ENCODE measurements at regions not wholly inside any gene's neighbourhood (a gene's known extent, or its start where the extent isn't known, plus 50 kb on each side); places are given as distances from the start of the nearest gene placed in this dataset.

- Histone ChIP-seq H2AFZ (replicated peaks) (no peak overlapping the region), H3F3A (ENCODE audit: low read depth) (no peaks in the 10 kb centered on the region), H3K4me1 (peaks cover 10% of the 10 kb centered on the region), H3K9me3 (ENCODE audit: low read depth) (no peaks in the 10 kb centered on the region), H3K79me2 (ENCODE audit: low read depth) (no peaks in the 10 kb centered on the region), H3K36me3 (no peaks in the 10 kb centered on the region), H3K9ac (no peak overlapping the region), H3K27me3 (no peaks in the 10 kb centered on the region), H3K4me2 (no peak overlapping the region), H3K27ac (no peak overlapping the region), H3K4me3 (no peak overlapping the region), H4K20me1 (ENCODE audit: low read depth) (no peaks in the 10 kb centered on the region)
- DNase-seq (ENCODE audit: low spot score) = no peak
- TF ChIP-seq EZH2 (IDR thresholded peaks at IDR 0.05) (no peak), EZH2phosphoT487 (IDR thresholded peaks at IDR 0.05) (no peak), CTCF (IDR thresholded peaks at IDR 0.05) (no peak)
- H3K36me3 Mint-ChIP-seq = peaks cover 1% of the 10 kb centered on the region
- H3K9me3 Mint-ChIP-seq = peaks cover 5% of the 10 kb centered on the region
- H3K4me1 Mint-ChIP-seq = peaks cover 16% of the 10 kb centered on the region
- peaks cover 7% of the 10 kb centered on the region for H3K27me3 Mint-ChIP-seq (ENCODE audit: insufficient read depth, low read depth)
- no peak overlapping the region for H3K27ac Mint-ChIP-seq
- H3K4me3 Mint-ChIP-seq = no peak overlapping the region
Measured at GRCh38 chr6:23618366-23618765, 507.6 kb upstream of the NRSN1 start.

- H3K36me3 ChIP-seq = no peaks in the 10 kb centered on the region
- no peak for DNase-seq (ENCODE audit: low spot score)
- H2AFZ ChIP-seq (replicated peaks) = peak overlapping the region; percentile 94
- H3K27me3 ChIP-seq = no peaks in the 10 kb centered on the region
- H4K20me1 ChIP-seq (ENCODE audit: low read depth) = no peaks in the 10 kb centered on the region
- no peaks in the 10 kb centered on the region for H3K9me3 ChIP-seq (ENCODE audit: low read depth)
- Mint-ChIP-seq H3K4me3 (no peak overlapping the region), H3K9me3 (peaks cover 5% of the 10 kb centered on the region), H3K27me3 (ENCODE audit: insufficient read depth, low read depth) (peaks cover 5% of the 10 kb centered on the region), H3K36me3 (peaks cover 1% of the 10 kb centered on the region), H3K27ac (peak overlapping the region; percentile 46), H3K4me1 (peaks cover 16% of the 10 kb centered on the region)
- no peaks in the 10 kb centered on the region for H3K79me2 ChIP-seq (ENCODE audit: low read depth)
- TF ChIP-seq EZH2 (IDR thresholded peaks at IDR 0.05) = no peak
- TF ChIP-seq EZH2phosphoT487 (IDR thresholded peaks at IDR 0.05) = no peak
- TF ChIP-seq CTCF (IDR thresholded peaks at IDR 0.05) = no peak
- H3F3A ChIP-seq (ENCODE audit: low read depth) = no peaks in the 10 kb centered on the region
- no peak overlapping the region for H3K27ac ChIP-seq
- no peak overlapping the region for H3K9ac ChIP-seq
- no peak overlapping the region for H3K4me2 ChIP-seq
- peaks cover 10% of the 10 kb centered on the region for H3K4me1 ChIP-seq
- no peak overlapping the region for H3K4me3 ChIP-seq
Measured at GRCh38 chr6:23620911-23621401, 505.1 kb upstream of the NRSN1 start.

- H2AFZ ChIP-seq (replicated peaks) = no peak overlapping the region
- H3K4me2 ChIP-seq = no peak overlapping the region
- Mint-ChIP-seq H3K4me3 (no peak overlapping the region), H3K27me3 (ENCODE audit: insufficient read depth, low read depth) (no peaks in the 10 kb centered on the region), H3K36me3 (no peaks in the 10 kb centered on the region), H3K4me1 (peaks cover 10% of the 10 kb centered on the region), H3K9me3 (no peaks in the 10 kb centered on the region), H3K27ac (no peak overlapping the region)
- no peak overlapping the region for H3K9ac ChIP-seq
- no peaks in the 10 kb centered on the region for H4K20me1 ChIP-seq (ENCODE audit: low read depth)
- H3K4me1 ChIP-seq = peaks cover 11% of the 10 kb centered on the region
- no peak overlapping the region for H3K4me3 ChIP-seq
- H3K9me3 ChIP-seq (ENCODE audit: low read depth) = no peaks in the 10 kb centered on the region
- no peak for DNase-seq (ENCODE audit: low spot score)
- no peaks in the 10 kb centered on the region for H3F3A ChIP-seq (ENCODE audit: low read depth)
- H3K36me3 ChIP-seq = no peaks in the 10 kb centered on the region
- no peak overlapping the region for H3K27ac ChIP-seq
- no peak for TF ChIP-seq EZH2 (IDR thresholded peaks at IDR 0.05)
- TF ChIP-seq CTCF (IDR thresholded peaks at IDR 0.05) = no peak
- no peak for TF ChIP-seq EZH2phosphoT487 (IDR thresholded peaks at IDR 0.05)
- no peaks in the 10 kb centered on the region for H3K27me3 ChIP-seq
- no peaks in the 10 kb centered on the region for H3K79me2 ChIP-seq (ENCODE audit: low read depth)
Measured at GRCh38 chr6:23630726-23631635, 495.0 kb upstream of the NRSN1 start.

Data from neural progenitor cell (in vitro differentiated cells).